Activated CD4-positive, alpha-beta memory T cell treated with anti-CD3 and anti-CD28 coated beads, Interleukin-2, amount 10 ng/mL, durations not matched to agents 7 days and 5 days (primary cell): ENCODE measurements at regions not wholly inside any gene's neighbourhood (a gene's known extent, or its start where the extent isn't known, plus 50 kb on each side); places are given as distances from the start of the nearest gene placed in this dataset.

ENCODE experiments used
- CTCF ChIA-PET: fragments of 350-600 bp; sonication (Branson Sonifier 250); formaldehyde crosslinking; loops from one replicate; lab custom pipeline; 2021; ENCODE audit warnings: antibody characterized with exemption, inconsistent platforms; lab: Charles Lee
- POLR2A ChIA-PET: fragments of 350-600 bp; sonication (Branson Sonifier 250); formaldehyde crosslinking; loops from one replicate; lab custom pipeline; 2021; ENCODE audit warnings: antibody characterized with exemption; lab: Charles Lee
- DNase-seq: peaks from one replicate; pipeline ENCODE4 v3.0.0-alpha.2; 2020
- H3K27ac Mint-ChIP-seq: one replicate; pipeline ENCODE4 v1.8.0; 2021; ENCODE audit warnings: mild to moderate bottlenecking, mixed read lengths
- H3K27me3 Mint-ChIP-seq: one replicate; pipeline ENCODE4 v1.8.0; 2021; ENCODE audit warnings: mixed read lengths
- H3K36me3 Mint-ChIP-seq: one replicate; pipeline ENCODE4 v1.8.0; 2021; ENCODE audit warnings: low read depth, mixed read lengths
- H3K4me1 Mint-ChIP-seq: one replicate; pipeline ENCODE4 v1.8.0; 2021; ENCODE audit warnings: mixed read lengths
- H3K4me3 Mint-ChIP-seq: one replicate; pipeline ENCODE4 v1.8.0; 2021; ENCODE audit warnings: mild to moderate bottlenecking, mixed read lengths
- H3K9me3 Mint-ChIP-seq: one replicate; pipeline ENCODE4 v1.8.0; 2021; ENCODE audit warnings: mixed read lengths

DNA sequence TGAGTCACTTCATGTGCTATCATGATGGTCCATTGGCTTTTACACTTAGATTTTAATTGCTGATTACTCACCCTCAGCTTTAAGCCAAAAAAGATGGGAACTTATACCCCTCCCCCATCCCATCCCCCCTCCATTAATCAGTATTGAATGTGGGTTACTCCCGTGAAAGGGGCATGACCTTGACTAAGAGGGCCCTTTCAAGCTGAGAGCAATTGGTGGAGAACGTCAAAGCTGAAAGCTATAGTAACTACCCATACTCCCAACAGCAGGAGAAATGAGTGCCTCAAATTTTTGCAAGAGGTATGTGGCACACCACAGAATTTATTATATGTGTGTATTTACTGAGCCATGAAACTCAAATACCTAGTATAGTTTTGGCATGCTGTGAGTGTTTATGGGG is 99.7 kb upstream of the CDH8 start:
- H3K27me3 Mint-ChIP-seq, result no peaks in the 10 kb centered on the region
- ChIA-PET POLR2A (no interaction called here), CTCF (no interaction called here)
- no peak overlapping the region for H3K27ac Mint-ChIP-seq
- no peak overlapping the region for H3K4me3 Mint-ChIP-seq
- H3K4me1 Mint-ChIP-seq, result no peaks in the 10 kb centered on the region
- no peak for DNase-seq
- peaks cover 38% of the 10 kb centered on the region for H3K9me3 Mint-ChIP-seq
- no peaks in the 10 kb centered on the region for H3K36me3 Mint-ChIP-seq

DNA sequence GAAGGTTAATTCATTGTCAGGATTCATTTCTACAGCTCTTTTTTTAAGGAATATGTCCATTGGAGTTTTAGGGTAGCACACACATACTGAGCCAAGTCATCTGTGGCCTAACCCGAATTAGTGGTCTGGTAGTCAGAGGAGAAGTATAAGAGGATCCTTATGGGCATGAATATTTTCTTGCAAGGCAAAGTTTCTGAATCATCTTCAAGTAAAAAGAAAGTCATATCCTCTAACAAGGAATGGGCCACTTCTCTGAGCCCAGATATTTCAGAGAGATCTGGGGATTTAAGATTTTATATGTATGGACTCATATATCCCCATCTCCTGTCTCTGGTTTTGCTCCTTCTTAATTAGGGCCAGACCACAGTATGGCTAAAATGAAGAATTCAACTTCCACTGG is 99.2 kb upstream of the CDH8 start:
- CTCF ChIA-PET, result no interaction called here

DNA sequence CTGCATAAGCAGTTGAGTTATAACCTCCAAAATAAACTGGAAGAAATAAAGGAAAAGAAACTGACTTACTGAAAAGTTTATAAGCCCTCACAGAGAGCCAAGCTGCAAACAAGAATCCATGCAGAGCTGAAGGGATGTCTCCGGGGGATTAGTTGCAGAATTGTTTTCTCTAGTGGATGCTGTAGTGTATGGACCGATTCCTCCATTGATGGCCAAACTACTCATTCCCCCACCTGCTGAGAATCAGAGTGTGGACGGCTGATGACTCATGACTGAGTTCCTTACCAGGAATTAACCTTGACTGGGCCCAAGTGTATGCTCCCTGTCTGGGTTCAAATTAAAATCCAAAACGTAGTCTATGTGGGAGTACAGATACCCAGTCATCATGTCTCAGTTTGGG is 93.9 kb upstream of the CDH8 start:
- H3K4me3 Mint-ChIP-seq, result no peak overlapping the region
- no peak for DNase-seq
- H3K9me3 Mint-ChIP-seq, result peaks cover 28% of the 10 kb centered on the region
- H3K4me1 Mint-ChIP-seq, result no peaks in the 10 kb centered on the region
- H3K27me3 Mint-ChIP-seq, result no peaks in the 10 kb centered on the region
- H3K27ac Mint-ChIP-seq, result no peak overlapping the region
- CTCF ChIA-PET, result no interaction called here
- no peaks in the 10 kb centered on the region for H3K36me3 Mint-ChIP-seq
- POLR2A ChIA-PET, result no interaction called here

More for the DNA sequence above, 99.2 kb upstream of the CDH8 start:
- no peak overlapping the region for H3K27ac Mint-ChIP-seq
- POLR2A ChIA-PET, result no interaction called here
- no peaks in the 10 kb centered on the region for H3K4me1 Mint-ChIP-seq
- no peak overlapping the region for H3K4me3 Mint-ChIP-seq
- H3K27me3 Mint-ChIP-seq, result no peaks in the 10 kb centered on the region
- H3K36me3 Mint-ChIP-seq, result no peaks in the 10 kb centered on the region
- no peak for DNase-seq
- peaks cover 37% of the 10 kb centered on the region for H3K9me3 Mint-ChIP-seq

DNA sequence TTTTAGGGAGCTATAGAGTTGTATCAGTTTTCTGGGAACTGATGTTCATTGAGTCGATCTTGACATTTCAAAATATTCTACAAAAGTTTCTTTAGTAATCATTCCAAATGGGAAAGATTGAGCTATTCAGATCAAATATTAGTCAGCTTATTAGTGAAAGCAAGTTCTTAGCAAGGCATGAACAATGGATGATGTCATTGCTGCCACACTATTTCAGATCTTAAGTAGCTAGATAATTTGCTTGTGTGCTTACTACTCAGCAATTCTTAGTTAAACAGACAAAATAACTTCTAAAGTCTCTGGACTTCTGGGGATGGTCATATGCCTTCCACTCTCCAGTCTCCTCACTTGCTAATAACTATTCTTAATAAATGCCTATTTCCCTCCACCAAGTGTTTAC is 69.0 kb upstream of the CDH8 start:
- no peaks in the 10 kb centered on the region for H3K36me3 Mint-ChIP-seq
- no peaks in the 10 kb centered on the region for H3K9me3 Mint-ChIP-seq
- no peak overlapping the region for H3K27ac Mint-ChIP-seq
- no peak for DNase-seq
- H3K4me1 Mint-ChIP-seq, result no peaks in the 10 kb centered on the region
- H3K4me3 Mint-ChIP-seq, result no peak overlapping the region
- POLR2A ChIA-PET, result no interaction called here
- no peaks in the 10 kb centered on the region for H3K27me3 Mint-ChIP-seq
- CTCF ChIA-PET, result no interaction called here

- ChIA-PET POLR2A (no interaction called here), CTCF (no interaction called here)
- DNase-seq, result no peak
- no peak overlapping the region for H3K27ac Mint-ChIP-seq
- no peaks in the 10 kb centered on the region for H3K27me3 Mint-ChIP-seq
- H3K4me1 Mint-ChIP-seq, result no peaks in the 10 kb centered on the region
- H3K9me3 Mint-ChIP-seq, result no peaks in the 10 kb centered on the region
- H3K4me3 Mint-ChIP-seq, result no peak overlapping the region
- no peaks in the 10 kb centered on the region for H3K36me3 Mint-ChIP-seq
Observed at GRCh38 chr16:62102588-62102987, 66.3 kb upstream of the CDH8 start.

GRCh38 chr16:62100651-62101050 is 64.4 kb upstream of the CDH8 start:
- Mint-ChIP-seq H3K27ac (no peak overlapping the region), H3K27me3 (no peaks in the 10 kb centered on the region), H3K9me3 (peaks cover 4% of the 10 kb centered on the region), H3K4me1 (no peaks in the 10 kb centered on the region), H3K4me3 (no peak overlapping the region), H3K36me3 (no peaks in the 10 kb centered on the region)
- no peak for DNase-seq
- ChIA-PET CTCF (no interaction called here), POLR2A (no interaction called here)

- POLR2A ChIA-PET, result no interaction called here
- H3K27me3 Mint-ChIP-seq, result no peaks in the 10 kb centered on the region
- CTCF ChIA-PET, result no interaction called here
- H3K9me3 Mint-ChIP-seq, result peaks cover 13% of the 10 kb centered on the region
- no peak overlapping the region for H3K27ac Mint-ChIP-seq
- H3K4me1 Mint-ChIP-seq, result no peaks in the 10 kb centered on the region
- H3K36me3 Mint-ChIP-seq, result no peaks in the 10 kb centered on the region
- no peak overlapping the region for H3K4me3 Mint-ChIP-seq
- no peak for DNase-seq
Observed at GRCh38 chr16:62089715-62090114, 53.5 kb upstream of the CDH8 start.

- ChIA-PET CTCF (no interaction called here), POLR2A (no interaction called here)
- Mint-ChIP-seq H3K36me3 (no peaks in the 10 kb centered on the region), H3K4me1 (no peaks in the 10 kb centered on the region), H3K27ac (no peak overlapping the region), H3K9me3 (peaks cover 11% of the 10 kb centered on the region), H3K4me3 (no peak overlapping the region), H3K27me3 (no peaks in the 10 kb centered on the region)
- DNase-seq, result no peak
Observed at GRCh38 chr16:62088731-62089410, 52.6 kb upstream of the CDH8 start.
